ENCODE measurements at regions not wholly inside any gene's neighbourhood (a gene's known extent, or its start where the extent isn't known, plus 50 kb on each side); places are given as distances from the start of the nearest gene placed in this dataset.
A peak's percentile ranks its signal among the peaks of the same experiment; 100 is the strongest.

- no peaks in the 10 kb centered on the region for H3K27me3 ChIP-seq
- 8 to 10% methylated on average over 17 of the region's 17 CpGs for WGBS, 2 donors
- no peaks in the 10 kb centered on the region for H3K9me3 ChIP-seq
- H3K27ac ChIP-seq = peak overlapping the region in 3 of 4 donors; percentile 10 to 62 (median 52)
- TF ChIP-seq CTCF (IDR thresholded peaks at IDR 0.05) (peak; percentile 90 to 98 (median 93)), POLR2A (IDR thresholded peaks at IDR 0.05) (no peak), EP300 (IDR thresholded peaks at IDR 0.05) (no peak)
- peak; percentile 67 to 72 for DNase-seq (ENCODE audit: low spot score in 2 of 2)
- H3K4me3 ChIP-seq = peak overlapping the region; percentile 13 to 48 (median 36)
- H3K4me1 ChIP-seq = peaks cover 0 to 10% (median 0%) of the 10 kb centered on the region in 4 donors
- H3K36me3 ChIP-seq = no peaks in the 10 kb centered on the region
Measured at GRCh38 chr6:164927288-164928056, 381.9 kb downstream of the C6orf118 start.

GRCh38 chr6:164926686-164927085 is 382.7 kb downstream of the C6orf118 start:
- Histone ChIP-seq H3K36me3 (no peaks in the 10 kb centered on the region), H3K4me3 (no peak overlapping the region)
- TF ChIP-seq EP300 (IDR thresholded peaks at IDR 0.05) = no peak
- no peak for TF ChIP-seq CTCF (IDR thresholded peaks at IDR 0.05)
- TF ChIP-seq POLR2A (IDR thresholded peaks at IDR 0.05) = no peak

GRCh38 chr6:164925681-164926530 is 383.5 kb downstream of the C6orf118 start:
- Histone ChIP-seq H3K27ac (peak overlapping the region in 1 of 4 donors; percentile 45), H3K9me3 (no peaks in the 10 kb centered on the region), H3K36me3 (no peaks in the 10 kb centered on the region), H3K4me3 (no peak overlapping the region), H3K27me3 (no peaks in the 10 kb centered on the region), H3K4me1 (peaks cover 0 to 10% (median 0%) of the 10 kb centered on the region in 4 donors)
- 82 to 86% methylated on average over 5 of the region's 5 CpGs for WGBS, 2 donors
- DNase-seq (ENCODE audit: low spot score in 2 of 2) = no peak
- TF ChIP-seq CTCF (IDR thresholded peaks at IDR 0.05) (no peak), POLR2A (IDR thresholded peaks at IDR 0.05) (no peak), EP300 (IDR thresholded peaks at IDR 0.05) (no peak)

More at GRCh38 chr6:164926686-164927085, 382.7 kb downstream of the C6orf118 start:
- Histone ChIP-seq H3K9me3 (no peaks in the 10 kb centered on the region), H3K27ac (peak overlapping the region in 2 of 4 donors; percentile 11 to 45), H3K27me3 (no peaks in the 10 kb centered on the region), H3K4me1 (peaks cover 0 to 10% (median 0%) of the 10 kb centered on the region in 4 donors)
- WGBS, 2 donors = 33 to 42% methylated on average over 2 of the region's 2 CpGs
- DNase-seq (ENCODE audit: low spot score in 2 of 2) = no peak

GRCh38 chr6:164924674-164925073 is 384.7 kb downstream of the C6orf118 start:
- peaks cover 0 to 10% (median 0%) of the 10 kb centered on the region in 4 donors for H3K4me1 ChIP-seq
- WGBS, 2 donors = 46 to 64% methylated on average over 10 of the region's 10 CpGs

More at GRCh38 chr6:164924674-164925073, 384.7 kb downstream of the C6orf118 start:
- no peak overlapping the region for H3K27ac ChIP-seq
- no peaks in the 10 kb centered on the region for H3K9me3 ChIP-seq
- DNase-seq (ENCODE audit: low spot score in 2 of 2) = no peak
- no peaks in the 10 kb centered on the region for H3K36me3 ChIP-seq
- TF ChIP-seq POLR2A (IDR thresholded peaks at IDR 0.05) = no peak
- no peak for TF ChIP-seq CTCF (IDR thresholded peaks at IDR 0.05)
- TF ChIP-seq EP300 (IDR thresholded peaks at IDR 0.05) = no peak
- no peaks in the 10 kb centered on the region for H3K27me3 ChIP-seq
- no peak overlapping the region for H3K4me3 ChIP-seq

Data from tibial nerve (tissue), 4 donors.